ENCODE measurements at regions not wholly inside any gene's neighbourhood (a gene's known extent, or its start where the extent isn't known, plus 50 kb on each side); places are given as distances from the start of the nearest gene placed in this dataset.

GRCh38 chr7:94236960-94237359, 157.7 kb upstream of the COL1A2 start:
- no peaks in the 10 kb centered on the region for H3K36me3 ChIP-seq
- no peaks in the 10 kb centered on the region for H3K27me3 ChIP-seq
- no peak overlapping the region for H3K4me3 ChIP-seq
- no peaks in the 10 kb centered on the region for H3K9me3 ChIP-seq
- H3K27ac ChIP-seq: no peak overlapping the region
- TF ChIP-seq, protein P1, sequence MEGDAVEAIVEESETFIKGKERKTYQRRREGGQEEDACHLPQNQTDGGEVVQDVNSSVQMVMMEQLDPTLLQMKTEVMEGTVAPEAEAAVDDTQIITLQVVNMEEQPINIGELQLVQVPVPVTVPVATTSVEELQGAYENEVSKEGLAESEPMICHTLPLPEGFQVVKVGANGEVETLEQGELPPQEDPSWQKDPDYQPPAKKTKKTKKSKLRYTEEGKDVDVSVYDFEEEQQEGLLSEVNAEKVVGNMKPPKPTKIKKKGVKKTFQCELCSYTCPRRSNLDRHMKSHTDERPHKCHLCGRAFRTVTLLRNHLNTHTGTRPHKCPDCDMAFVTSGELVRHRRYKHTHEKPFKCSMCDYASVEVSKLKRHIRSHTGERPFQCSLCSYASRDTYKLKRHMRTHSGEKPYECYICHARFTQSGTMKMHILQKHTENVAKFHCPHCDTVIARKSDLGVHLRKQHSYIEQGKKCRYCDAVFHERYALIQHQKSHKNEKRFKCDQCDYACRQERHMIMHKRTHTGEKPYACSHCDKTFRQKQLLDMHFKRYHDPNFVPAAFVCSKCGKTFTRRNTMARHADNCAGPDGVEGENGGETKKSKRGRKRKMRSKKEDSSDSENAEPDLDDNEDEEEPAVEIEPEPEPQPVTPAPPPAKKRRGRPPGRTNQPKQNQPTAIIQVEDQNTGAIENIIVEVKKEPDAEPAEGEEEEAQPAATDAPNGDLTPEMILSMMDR (IDR thresholded peaks at IDR 0.05): no peak
- no peaks in the 10 kb centered on the region for H3K4me1 ChIP-seq
- DNase-seq: no peak
- H3K9ac ChIP-seq (ENCODE audit: low read depth in 2 of 2, low read length in 2 of 2): no peak overlapping the region
- intact Hi-C loops (cut with DNase I): no loop called here

- no peaks in the 10 kb centered on the region for H3K27me3 ChIP-seq
- intact Hi-C loops (cut with DNase I): no loop called here
- H3K9ac ChIP-seq (ENCODE audit: low read depth in 2 of 2, low read length in 2 of 2): no peak overlapping the region
- H3K4me1 ChIP-seq: no peaks in the 10 kb centered on the region
- DNase-seq: no peak
- H3K9me3 ChIP-seq: no peaks in the 10 kb centered on the region
- H3K4me3 ChIP-seq: no peak overlapping the region
- no peaks in the 10 kb centered on the region for H3K36me3 ChIP-seq
- TF ChIP-seq, protein P1 (IDR thresholded peaks at IDR 0.05): no peak
- H3K27ac ChIP-seq: no peak overlapping the region
These were observed 157.3 kb upstream of the COL1A2 start for GRCh38 chr7:94237417-94237816.

GRCh38 chr7:94239661-94240234, 154.9 kb upstream of the COL1A2 start:
- H3K9ac ChIP-seq (ENCODE audit: low read depth in 2 of 2, low read length in 2 of 2): no peak overlapping the region
- H3K4me1 ChIP-seq: no peaks in the 10 kb centered on the region
- TF ChIP-seq, protein P1 (IDR thresholded peaks at IDR 0.05): no peak
- H3K27ac ChIP-seq: no peak overlapping the region
- intact Hi-C loops (cut with DNase I): no loop called here
- no peak overlapping the region for H3K4me3 ChIP-seq
- no peaks in the 10 kb centered on the region for H3K9me3 ChIP-seq
- no peaks in the 10 kb centered on the region for H3K36me3 ChIP-seq
- DNase-seq: no peak
- H3K27me3 ChIP-seq: no peaks in the 10 kb centered on the region

- TF ChIP-seq, protein P1 (IDR thresholded peaks at IDR 0.05): no peak
- no peaks in the 10 kb centered on the region for H3K36me3 ChIP-seq
These were observed 153.8 kb upstream of the COL1A2 start for GRCh38 chr7:94240902-94241301.

GRCh38 chr7:94241402-94241925, 153.2 kb upstream of the COL1A2 start:
- TF ChIP-seq, protein P1 (IDR thresholded peaks at IDR 0.05): no peak
- H3K4me3 ChIP-seq: no peak overlapping the region
- DNase-seq: no peak
- no peaks in the 10 kb centered on the region for H3K4me1 ChIP-seq
- intact Hi-C loops (cut with DNase I): no loop called here
- no peak overlapping the region for H3K27ac ChIP-seq
- H3K36me3 ChIP-seq: no peaks in the 10 kb centered on the region
- no peak overlapping the region for H3K9ac ChIP-seq (ENCODE audit: low read depth in 2 of 2, low read length in 2 of 2)
- no peaks in the 10 kb centered on the region for H3K27me3 ChIP-seq
- no peaks in the 10 kb centered on the region for H3K9me3 ChIP-seq

More at GRCh38 chr7:94240902-94241301, 153.8 kb upstream of the COL1A2 start:
- intact Hi-C loops (cut with DNase I): no loop called here
- no peak for DNase-seq
- H3K9me3 ChIP-seq: no peaks in the 10 kb centered on the region
- no peaks in the 10 kb centered on the region for H3K27me3 ChIP-seq
- H3K9ac ChIP-seq (ENCODE audit: low read depth in 2 of 2, low read length in 2 of 2): no peak overlapping the region
- H3K4me3 ChIP-seq: no peak overlapping the region
- no peaks in the 10 kb centered on the region for H3K4me1 ChIP-seq
- no peak overlapping the region for H3K27ac ChIP-seq

All from colonic mucosa (tissue), 4 donors.